TTC549 (cell line): ENCODE measurements at regions not wholly inside any gene's neighbourhood (a gene's known extent, or its start where the extent isn't known, plus 50 kb on each side); places are given as distances from the start of the nearest gene placed in this dataset.
"Not testable (repeated sequence)": the region's sequence is repeated elsewhere in the genome, so short reads cannot be mapped to it uniquely, and the experiment has no call there.

Experiments used
- FAIRE-seq: peaks from 2 replicates; lab custom pipeline; 2012; peaks lifted over from hg19 to GRCh38; lab: Jason Lieb, UNC

- no peak for FAIRE-seq
Measured at GRCh38 chr9:106771608-106772007, 91.4 kb upstream of the ZNF462 start.

- no peak for FAIRE-seq
Measured at GRCh38 chr9:106772523-106773290, 90.3 kb upstream of the ZNF462 start.

- no peak for FAIRE-seq
Measured at GRCh38 chr9:106773750-106774149, 89.2 kb upstream of the ZNF462 start.

GRCh38 chr9:106775960-106776359 is 87.0 kb upstream of the ZNF462 start:
- FAIRE-seq, result no peak

GRCh38 chr9:106779796-106780195 is 83.2 kb upstream of the ZNF462 start:
- FAIRE-seq, result no peak

GRCh38 chr9:106783121-106783520 is 79.8 kb upstream of the ZNF462 start:
- no peak for FAIRE-seq

GRCh38 chr9:106784076-106784475 is 78.9 kb upstream of the ZNF462 start:
- FAIRE-seq, result no peak

GRCh38 chr9:106785200-106785599 is 77.8 kb upstream of the ZNF462 start:
- no peak for FAIRE-seq

GRCh38 chr9:106788021-106788420 is 74.9 kb upstream of the ZNF462 start:
- FAIRE-seq, result not testable (repeated sequence)

GRCh38 chr9:106795031-106795430 is 67.9 kb upstream of the ZNF462 start:
- no peak for FAIRE-seq

- FAIRE-seq, result no peak
Measured at GRCh38 chr9:106796771-106797170, 66.2 kb upstream of the ZNF462 start.

- no peak for FAIRE-seq
Measured at GRCh38 chr9:106797299-106797698, 65.7 kb upstream of the ZNF462 start.

GRCh38 chr9:106798016-106798799 is 64.8 kb upstream of the ZNF462 start:
- no peak for FAIRE-seq

GRCh38 chr9:106799152-106799551 is 63.8 kb upstream of the ZNF462 start:
- no peak for FAIRE-seq

GRCh38 chr9:106800701-106801270 is 62.2 kb upstream of the ZNF462 start:
- FAIRE-seq, result no peak

- FAIRE-seq, result no peak
Measured at GRCh38 chr9:106801816-106802215, 61.1 kb upstream of the ZNF462 start.
